DMS 273 (cell line): ENCODE measurements at regions not wholly inside any gene's neighbourhood (a gene's known extent, or its start where the extent isn't known, plus 50 kb on each side); places are given as distances from the start of the nearest gene placed in this dataset.
"Not testable (repeated sequence)": the region's sequence is repeated elsewhere in the genome, so short reads cannot be mapped to it uniquely, and the experiment has no call there.

Experiments used
- DNase-seq: peaks from one replicate; lab custom pipeline; 2025; ENCODE audit not compliant: unreplicated experiment; lab: John Stamatoyannopoulos, UW

- DNase-seq = no peak
Measured at GRCh38 chr2:107693604-107694003, 133.1 kb upstream of the RGPD4 start.

GRCh38 chr2:107694667-107695066 is 132.0 kb upstream of the RGPD4 start:
- DNase-seq = no peak

GRCh38 chr2:107697385-107697784 is 129.3 kb upstream of the RGPD4 start:
- no peak for DNase-seq

- no peak for DNase-seq
Measured at GRCh38 chr2:107698861-107699260, 127.8 kb upstream of the RGPD4 start.

- no peak for DNase-seq
Measured at GRCh38 chr2:107700073-107700472, 126.6 kb upstream of the RGPD4 start.

GRCh38 chr2:107711941-107712340 is 114.8 kb upstream of the RGPD4 start:
- no peak for DNase-seq

GRCh38 chr2:107712857-107713256 is 113.8 kb upstream of the RGPD4 start:
- no peak for DNase-seq

GRCh38 chr2:107717661-107718060 is 109.0 kb upstream of the RGPD4 start:
- no peak for DNase-seq

- no peak for DNase-seq
Measured at GRCh38 chr2:107719141-107719540, 107.6 kb upstream of the RGPD4 start.

GRCh38 chr2:107719836-107720235 is 106.9 kb upstream of the RGPD4 start:
- no peak for DNase-seq

GRCh38 chr2:107721178-107721577 is 105.5 kb upstream of the RGPD4 start:
- no peak for DNase-seq

GRCh38 chr2:107721586-107721985 is 105.1 kb upstream of the RGPD4 start:
- DNase-seq = no peak

- DNase-seq = not testable (repeated sequence)
Measured at GRCh38 chr2:107725824-107726223, 100.9 kb upstream of the RGPD4 start.

GRCh38 chr2:107727318-107727717 is 99.4 kb upstream of the RGPD4 start:
- no peak for DNase-seq

GRCh38 chr2:107728586-107728985 is 98.1 kb upstream of the RGPD4 start:
- no peak for DNase-seq

- DNase-seq = no peak
Measured at GRCh38 chr2:107729440-107729839, 97.3 kb upstream of the RGPD4 start.

- no peak for DNase-seq
Measured at GRCh38 chr2:107730898-107731297, 95.8 kb upstream of the RGPD4 start.

- DNase-seq = no peak
Measured at GRCh38 chr2:107731435-107731834, 95.3 kb upstream of the RGPD4 start.

- DNase-seq = no peak
Measured at GRCh38 chr2:107735201-107735600, 91.5 kb upstream of the RGPD4 start.

GRCh38 chr2:107737756-107738155 is 88.9 kb upstream of the RGPD4 start:
- DNase-seq = peak; percentile 34

GRCh38 chr2:107738266-107738665 is 88.4 kb upstream of the RGPD4 start:
- no peak for DNase-seq

GRCh38 chr2:107740300-107740699 is 86.4 kb upstream of the RGPD4 start:
- DNase-seq = no peak

GRCh38 chr2:107742460-107743027 is 84.1 kb upstream of the RGPD4 start:
- DNase-seq = no peak

GRCh38 chr2:107743274-107743673 is 83.4 kb upstream of the RGPD4 start:
- DNase-seq = no peak
